Ovary (tissue), 7 donors: ENCODE measurements at regions not wholly inside any gene's neighbourhood (a gene's known extent, or its start where the extent isn't known, plus 50 kb on each side); places are given as distances from the start of the nearest gene placed in this dataset.

Experiments used
- DNase-seq, 5 donors: peaks; one replicate each; pipeline ENCODE4 v3.0.0-alpha.2; 2019 to 2020
- H3K27ac ChIP-seq, 2 donors: fragments of 200-600 bp; one replicate each; pipeline versions ENCODE4 v1.5.1 to v1.8.0; 2019 to 2022
- H3K27me3 ChIP-seq: fragments of 200-600 bp; one replicate; pipeline ENCODE4 v1.8.0; 2022
- H3K36me3 ChIP-seq: fragments of 200-600 bp; sonication (generic); one replicate; pipeline ENCODE4 v1.5.1; 2019
- H3K4me1 ChIP-seq: one replicate; pipeline ENCODE4 v1.8.1; 2013; ENCODE audit warnings: mild to moderate bottlenecking, moderate library complexity; ENCODE audit not compliant: insufficient read depth
- H3K4me3 ChIP-seq: fragments of 200-600 bp; sonication (generic); one replicate; pipeline ENCODE4 v1.5.1; 2017
- H3K9me3 ChIP-seq, 2 donors: fragments of 200-600 bp in 1 of 2; sonication (generic) in 1 of 2; one replicate each; pipeline versions ENCODE4 v1.5.1 to v1.8.1; 2013 to 2019; ENCODE audit warnings: mild to moderate bottlenecking in 1 of 2, moderate library complexity in 1 of 2
- EP300 ChIP-seq: sonication (generic); formaldehyde crosslinking; IDR thresholded peaks from one replicate; pipeline ENCODE4 v1.6.1; 2017; ENCODE audit warnings: antibody characterized with exemption
- POLR2A ChIP-seq: fragments of 450-650 bp; IDR thresholded peaks from one replicate; pipeline ENCODE4 v1.6.1; 2017; ENCODE audit warnings: antibody characterized with exemption, mild to moderate bottlenecking, moderate library complexity
- WGBS, 3 donors: extraction: QIAGEN DNeasy Blood & Tissue Kit in 1 of 3; methylation state at CpG; one replicate each; pipeline versions ENCODE4 v1.1.5 to v1.1.7; 2013 to 2017; 5-methylcytosine and 5-hydroxymethylcytosine counted together
- intact Hi-C, 4 donors: fragments of 100-400 bp; cut with DNase I; formaldehyde crosslinking; loops; one replicate each; pipeline versions ENCODE4 v1.11.0 to v1.15.1; 2022 to 2023
- TF ChIP-seq, protein P1 (sequence below), 3 donors: fragments of 450-650 bp in 2 of 3; fragments of 200-600 bp in 1 of 3; IDR thresholded peaks; one replicate each; pipeline versions ENCODE4 v1.5.1 to v1.8.0; 2016 to 2022; ENCODE audit warnings: antibody characterized with exemption in 3 of 3, mild to moderate bottlenecking in 1 of 3
- donor health status: DM: no; HTN: no; CAD: no; lungs with moderate emphysema.
- donor health status: DM: no; HTN: no; CAD: no.
- donor health status: Bipolar disorder and iron deficiency.
- donor health status: DM: no; HTN: no; CAD: no.
- donor health status: DM: yes; HTN: yes; CAD: no.

DNA sequence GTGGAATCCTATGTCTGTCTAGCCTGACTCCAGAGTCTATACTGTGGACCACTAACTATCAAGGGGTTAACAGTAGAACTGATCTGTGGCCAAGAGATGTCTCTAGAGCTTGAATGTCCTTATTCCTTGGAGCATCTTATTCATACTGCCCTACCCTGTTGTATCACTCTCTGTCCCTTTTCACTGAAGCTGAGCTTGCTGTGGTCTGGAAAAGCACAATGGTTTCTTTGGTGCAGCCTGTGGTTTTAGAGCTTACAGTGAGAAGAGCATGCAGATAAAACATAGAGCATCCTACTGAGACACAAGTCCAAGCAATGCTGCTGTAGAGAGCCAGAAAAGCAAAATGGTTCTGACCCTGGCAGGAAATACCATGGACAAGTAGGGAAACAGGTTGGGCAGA, 367.0 kb upstream of the ATP2B1 start:
- Histone ChIP-seq H3K27ac (no peak overlapping the region), H3K36me3 (no peaks in the 10 kb centered on the region), H3K9me3 (no peaks in the 10 kb centered on the region), H3K27me3 (no peaks in the 10 kb centered on the region), H3K4me3 (no peak overlapping the region), H3K4me1 (no peaks in the 10 kb centered on the region)
- no peak for DNase-seq
- TF ChIP-seq, protein P1, sequence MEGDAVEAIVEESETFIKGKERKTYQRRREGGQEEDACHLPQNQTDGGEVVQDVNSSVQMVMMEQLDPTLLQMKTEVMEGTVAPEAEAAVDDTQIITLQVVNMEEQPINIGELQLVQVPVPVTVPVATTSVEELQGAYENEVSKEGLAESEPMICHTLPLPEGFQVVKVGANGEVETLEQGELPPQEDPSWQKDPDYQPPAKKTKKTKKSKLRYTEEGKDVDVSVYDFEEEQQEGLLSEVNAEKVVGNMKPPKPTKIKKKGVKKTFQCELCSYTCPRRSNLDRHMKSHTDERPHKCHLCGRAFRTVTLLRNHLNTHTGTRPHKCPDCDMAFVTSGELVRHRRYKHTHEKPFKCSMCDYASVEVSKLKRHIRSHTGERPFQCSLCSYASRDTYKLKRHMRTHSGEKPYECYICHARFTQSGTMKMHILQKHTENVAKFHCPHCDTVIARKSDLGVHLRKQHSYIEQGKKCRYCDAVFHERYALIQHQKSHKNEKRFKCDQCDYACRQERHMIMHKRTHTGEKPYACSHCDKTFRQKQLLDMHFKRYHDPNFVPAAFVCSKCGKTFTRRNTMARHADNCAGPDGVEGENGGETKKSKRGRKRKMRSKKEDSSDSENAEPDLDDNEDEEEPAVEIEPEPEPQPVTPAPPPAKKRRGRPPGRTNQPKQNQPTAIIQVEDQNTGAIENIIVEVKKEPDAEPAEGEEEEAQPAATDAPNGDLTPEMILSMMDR (IDR thresholded peaks at IDR 0.05): no peak
- no peak for TF ChIP-seq POLR2A
- TF ChIP-seq EP300: no peak
- intact Hi-C loops: no loop called here

DNA sequence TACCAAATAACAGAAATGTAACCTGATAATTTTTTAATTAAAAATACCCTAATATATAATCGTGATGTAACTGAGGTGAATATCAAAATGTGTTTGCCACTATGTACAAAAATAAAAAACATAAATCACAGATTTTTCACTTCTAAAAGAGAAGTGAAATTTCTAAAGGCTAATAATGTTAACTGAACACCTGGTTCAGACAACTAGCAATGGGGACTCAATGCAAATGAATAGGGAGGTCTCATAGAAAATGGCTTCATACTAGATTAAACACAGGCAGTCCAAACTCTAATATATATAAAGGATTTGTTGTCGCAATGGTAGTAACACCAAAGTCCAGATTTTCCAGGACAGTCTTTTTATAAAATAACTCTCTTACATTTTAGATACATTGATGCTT, 365.4 kb upstream of the ATP2B1 start:
- 82 to 89% (median 85%) methylated on average over 2 of the region's 2 CpGs for WGBS, 3 donors
- Histone ChIP-seq H3K36me3 (no peaks in the 10 kb centered on the region), H3K27ac (no peak overlapping the region), H3K4me3 (no peak overlapping the region), H3K9me3 (no peaks in the 10 kb centered on the region), H3K27me3 (no peaks in the 10 kb centered on the region), H3K4me1 (no peaks in the 10 kb centered on the region)
- TF ChIP-seq POLR2A (no peak), EP300 (no peak)
- TF ChIP-seq, protein P1 (IDR thresholded peaks at IDR 0.05): no peak
- no peak for DNase-seq
- intact Hi-C loops: no loop called here

DNA sequence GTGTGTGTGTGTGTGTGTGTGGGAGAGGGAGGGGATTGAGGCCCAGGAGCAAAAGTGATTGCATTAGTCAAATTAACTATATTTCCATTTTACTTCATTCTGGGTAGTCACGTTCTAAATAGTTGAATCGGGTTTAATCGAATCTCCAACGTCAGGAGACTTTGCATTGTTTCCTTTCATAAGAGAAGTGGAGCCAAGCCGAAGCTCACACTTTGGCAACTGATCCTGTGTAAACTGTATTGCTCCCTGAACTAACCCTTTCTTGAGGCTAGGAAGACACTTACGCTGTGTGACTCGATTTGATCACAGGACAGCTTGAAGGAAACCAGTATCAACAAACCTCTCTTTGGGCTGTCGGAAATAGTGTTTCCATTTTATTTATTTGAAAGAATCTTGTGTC, 363.4 kb upstream of the ATP2B1 start:
- intact Hi-C loops: no loop called here
- WGBS, 3 donors: 80 to 91% (median 82%) methylated on average over 8 of the region's 8 CpGs
- no peak overlapping the region for H3K27ac ChIP-seq
- no peak for TF ChIP-seq EP300
- TF ChIP-seq, protein P1 (IDR thresholded peaks at IDR 0.05): no peak
- TF ChIP-seq POLR2A: no peak
- H3K9me3 ChIP-seq: no peaks in the 10 kb centered on the region
- H3K4me1 ChIP-seq: no peaks in the 10 kb centered on the region
- H3K27me3 ChIP-seq: no peaks in the 10 kb centered on the region
- H3K4me3 ChIP-seq: no peak overlapping the region
- no peaks in the 10 kb centered on the region for H3K36me3 ChIP-seq
- DNase-seq: no peak

DNA sequence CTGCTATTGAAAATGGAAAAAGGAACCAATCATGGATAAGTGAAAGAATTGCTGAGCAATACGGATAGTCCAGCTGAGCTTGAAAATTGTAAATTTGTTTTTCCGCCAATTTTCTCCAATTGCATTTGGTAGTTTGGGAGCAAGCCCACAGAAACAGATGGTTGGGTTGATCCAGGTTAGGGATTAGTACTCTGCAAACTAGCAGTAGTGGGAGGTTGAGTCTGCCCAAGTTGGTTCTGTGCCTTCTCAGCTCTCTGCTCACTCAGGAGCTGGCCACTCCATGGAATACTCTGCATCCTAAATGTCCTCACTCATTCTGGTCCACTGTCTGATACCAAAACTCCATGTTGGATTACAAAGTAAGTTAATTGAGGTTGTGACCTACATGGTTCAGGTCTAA, 361.1 kb upstream of the ATP2B1 start:
- WGBS, 3 donors: 89 to 97% (median 93%) methylated on average over 2 of the region's 2 CpGs

More for the DNA sequence above, 361.1 kb upstream of the ATP2B1 start:
- Histone ChIP-seq H3K27me3 (no peaks in the 10 kb centered on the region), H3K27ac (no peak overlapping the region), H3K4me3 (no peak overlapping the region), H3K36me3 (no peaks in the 10 kb centered on the region), H3K4me1 (no peaks in the 10 kb centered on the region), H3K9me3 (no peaks in the 10 kb centered on the region)
- no peak for DNase-seq
- intact Hi-C loops: no loop called here
- no peak for TF ChIP-seq POLR2A
- no peak for TF ChIP-seq EP300
- TF ChIP-seq, protein P1 (IDR thresholded peaks at IDR 0.05): no peak
